Type B pancreatic cell (in vitro differentiated cells): ENCODE measurements at regions not wholly inside any gene's neighbourhood (a gene's known extent, or its start where the extent isn't known, plus 50 kb on each side); places are given as distances from the start of the nearest gene placed in this dataset.

Source experiments
- DNase-seq: peaks from one replicate; pipeline ENCODE4 v3.0.0; 2021; ENCODE audit warnings: mixed read lengths; ENCODE audit not compliant: unreplicated experiment; ENCODE audit errors: extremely low spot score
- H3K27ac Mint-ChIP-seq: 2 replicates; pipeline ENCODE4 v1.8.0; 2021; ENCODE audit warnings: mild to moderate bottlenecking, mixed read lengths
- H3K27me3 Mint-ChIP-seq: 2 replicates; pipeline ENCODE4 v1.8.0; 2021; ENCODE audit warnings: mixed read lengths
- H3K36me3 Mint-ChIP-seq: 2 replicates; pipeline ENCODE4 v1.8.0; 2021; ENCODE audit warnings: mixed read lengths
- H3K4me1 Mint-ChIP-seq: one replicate; pipeline ENCODE4 v1.8.0; 2021; ENCODE audit warnings: mixed read lengths; ENCODE audit not compliant: unreplicated experiment
- H3K4me3 Mint-ChIP-seq: 2 replicates; pipeline ENCODE4 v1.8.0; 2021; ENCODE audit warnings: mild to moderate bottlenecking, mixed read lengths
- H3K9me3 Mint-ChIP-seq: 2 replicates; pipeline ENCODE4 v1.8.0; 2021; ENCODE audit warnings: mixed read lengths
- TF ChIP-seq, protein P1 (sequence below): fragments of 200-600 bp; sonication (generic); conservative IDR thresholded peaks from 2 replicates; pipeline ENCODE4 v1.5.0; 2021; ENCODE audit warnings: antibody characterized with exemption, mild to moderate bottlenecking

DNA sequence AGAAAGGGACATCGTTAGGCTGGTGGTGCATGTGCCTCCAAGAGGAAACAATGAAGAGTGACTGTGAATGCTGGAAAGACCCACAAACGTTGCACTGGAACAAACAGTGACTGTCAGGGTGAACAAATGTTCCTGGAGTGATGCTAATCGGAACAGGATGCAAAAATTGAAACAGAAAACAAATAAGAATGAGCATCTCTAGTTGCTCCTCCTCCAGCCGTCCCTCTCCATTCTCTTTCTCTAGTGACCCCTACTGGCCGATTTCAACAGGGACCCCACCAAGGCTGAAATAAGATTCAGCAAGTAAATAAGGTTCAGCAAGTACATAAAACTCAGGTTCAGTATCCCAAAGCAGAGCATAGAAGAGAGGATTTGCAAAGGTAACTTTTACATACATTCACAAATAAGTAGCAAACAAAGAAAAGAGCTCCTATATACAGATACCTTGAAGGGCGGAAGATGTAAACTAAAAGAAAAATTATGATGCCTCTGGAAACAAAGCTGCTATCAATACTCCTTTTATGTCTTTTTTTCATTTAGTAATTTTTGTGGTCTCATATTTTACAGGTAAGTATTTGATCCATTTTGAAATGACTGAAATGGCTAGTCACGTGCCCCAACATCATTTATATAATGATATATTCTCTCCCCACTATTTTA, 836.1 kb upstream of the ADAMTS5 start:
- peaks cover 18% of the 10 kb centered on the region for H3K27me3 Mint-ChIP-seq
- peaks cover 4% of the 10 kb centered on the region for H3K9me3 Mint-ChIP-seq
- TF ChIP-seq, protein P1, sequence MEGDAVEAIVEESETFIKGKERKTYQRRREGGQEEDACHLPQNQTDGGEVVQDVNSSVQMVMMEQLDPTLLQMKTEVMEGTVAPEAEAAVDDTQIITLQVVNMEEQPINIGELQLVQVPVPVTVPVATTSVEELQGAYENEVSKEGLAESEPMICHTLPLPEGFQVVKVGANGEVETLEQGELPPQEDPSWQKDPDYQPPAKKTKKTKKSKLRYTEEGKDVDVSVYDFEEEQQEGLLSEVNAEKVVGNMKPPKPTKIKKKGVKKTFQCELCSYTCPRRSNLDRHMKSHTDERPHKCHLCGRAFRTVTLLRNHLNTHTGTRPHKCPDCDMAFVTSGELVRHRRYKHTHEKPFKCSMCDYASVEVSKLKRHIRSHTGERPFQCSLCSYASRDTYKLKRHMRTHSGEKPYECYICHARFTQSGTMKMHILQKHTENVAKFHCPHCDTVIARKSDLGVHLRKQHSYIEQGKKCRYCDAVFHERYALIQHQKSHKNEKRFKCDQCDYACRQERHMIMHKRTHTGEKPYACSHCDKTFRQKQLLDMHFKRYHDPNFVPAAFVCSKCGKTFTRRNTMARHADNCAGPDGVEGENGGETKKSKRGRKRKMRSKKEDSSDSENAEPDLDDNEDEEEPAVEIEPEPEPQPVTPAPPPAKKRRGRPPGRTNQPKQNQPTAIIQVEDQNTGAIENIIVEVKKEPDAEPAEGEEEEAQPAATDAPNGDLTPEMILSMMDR: peak; percentile 72
- H3K4me1 Mint-ChIP-seq: no peaks in the 10 kb centered on the region
- H3K36me3 Mint-ChIP-seq: no peaks in the 10 kb centered on the region
- DNase-seq: no peak
- no peak overlapping the region for H3K27ac Mint-ChIP-seq
- H3K4me3 Mint-ChIP-seq: no peak overlapping the region

DNA sequence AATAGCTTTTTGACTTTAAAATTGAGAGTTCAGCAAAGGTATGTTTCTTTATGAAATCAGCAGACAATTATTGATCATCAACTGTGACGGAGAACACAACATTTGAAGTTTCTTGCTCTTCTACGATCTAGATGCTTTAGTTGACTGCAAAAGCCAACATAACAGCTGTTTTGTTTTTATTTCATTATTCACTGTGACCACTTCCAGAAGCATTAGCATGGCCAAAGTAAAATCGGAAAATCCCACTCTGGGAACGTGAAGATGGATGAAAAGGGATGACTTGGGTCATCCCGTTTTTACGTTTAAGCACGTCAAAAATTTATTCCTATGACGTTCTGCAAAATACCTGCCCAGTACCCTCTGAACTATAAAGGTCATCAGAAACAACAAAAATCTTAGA, 833.0 kb upstream of the ADAMTS5 start:
- H3K27ac Mint-ChIP-seq: no peak overlapping the region
- no peak for DNase-seq

DNA sequence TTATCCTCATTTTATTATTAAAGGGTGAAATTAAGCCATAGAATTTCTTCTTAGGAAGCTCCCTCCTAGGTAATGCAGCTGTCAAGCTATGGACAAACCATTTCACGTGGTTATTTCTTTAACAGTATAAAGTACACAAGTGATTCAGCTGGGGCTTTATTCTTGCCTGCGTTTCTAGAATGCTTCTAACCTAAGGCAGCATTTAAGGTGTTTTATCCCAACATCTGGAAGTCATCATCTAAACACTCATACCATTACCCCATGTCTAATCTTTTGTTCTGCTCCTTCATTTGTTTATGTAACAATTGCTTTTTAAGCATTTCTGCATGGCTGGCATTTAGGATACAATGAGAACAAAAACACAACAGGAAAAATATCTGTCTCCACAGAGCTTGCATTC, 829.2 kb upstream of the ADAMTS5 start:
- Mint-ChIP-seq H3K9me3 (no peaks in the 10 kb centered on the region), H3K36me3 (no peaks in the 10 kb centered on the region), H3K27ac (no peak overlapping the region), H3K27me3 (no peaks in the 10 kb centered on the region), H3K4me1 (peaks cover 9% of the 10 kb centered on the region), H3K4me3 (no peak overlapping the region)
- TF ChIP-seq, protein P1: no peak
- no peak for DNase-seq

More for the DNA sequence above, 833.0 kb upstream of the ADAMTS5 start:
- Mint-ChIP-seq H3K4me3 (no peak overlapping the region), H3K27me3 (peaks cover 9% of the 10 kb centered on the region), H3K4me1 (peaks cover 5% of the 10 kb centered on the region), H3K9me3 (peaks cover 4% of the 10 kb centered on the region), H3K36me3 (no peaks in the 10 kb centered on the region)
- TF ChIP-seq, protein P1: no peak

DNA sequence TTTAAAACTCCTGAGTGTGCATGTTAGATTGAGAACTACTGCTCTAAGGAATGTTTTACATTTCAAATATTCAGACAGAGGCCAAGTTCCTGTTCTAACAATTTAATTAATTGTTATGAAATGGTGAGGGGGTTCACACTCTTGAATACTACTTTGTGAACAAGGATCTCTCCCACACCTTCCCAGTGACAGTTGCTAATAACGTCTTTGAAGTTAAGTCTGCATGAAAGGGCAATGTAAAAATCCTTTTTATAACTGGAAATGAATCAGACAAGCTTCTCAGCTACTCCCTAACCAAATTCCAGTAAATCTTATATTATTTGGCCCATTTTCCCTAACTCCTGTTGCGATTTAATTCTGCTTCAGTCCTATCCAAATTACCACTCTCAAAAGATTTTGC, 828.5 kb upstream of the ADAMTS5 start:
- H3K9me3 Mint-ChIP-seq: no peaks in the 10 kb centered on the region
- no peak for DNase-seq
- no peak overlapping the region for H3K4me3 Mint-ChIP-seq
- no peaks in the 10 kb centered on the region for H3K36me3 Mint-ChIP-seq
- TF ChIP-seq, protein P1: no peak
- no peak overlapping the region for H3K27ac Mint-ChIP-seq
- H3K27me3 Mint-ChIP-seq: no peaks in the 10 kb centered on the region
- H3K4me1 Mint-ChIP-seq: peaks cover 9% of the 10 kb centered on the region

DNA sequence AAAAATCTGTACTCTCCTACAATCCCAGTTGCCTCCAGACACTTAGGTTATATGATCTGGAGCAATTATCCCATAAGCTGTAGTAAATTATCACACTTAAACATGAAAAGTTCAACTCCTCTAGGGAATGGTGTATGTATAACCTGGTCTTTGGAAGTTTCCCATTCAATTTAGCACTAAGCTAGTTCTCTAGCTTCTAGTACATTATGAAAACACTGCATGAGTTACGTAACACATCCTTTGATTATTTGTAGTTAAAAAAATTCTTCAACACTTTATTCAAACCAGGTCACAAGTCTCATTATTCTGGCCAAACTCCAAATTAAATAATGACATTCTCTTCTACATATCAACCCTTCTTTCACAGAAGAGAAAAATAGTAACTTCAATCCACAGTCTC, 827.0 kb upstream of the ADAMTS5 start:
- H3K27me3 Mint-ChIP-seq: no peaks in the 10 kb centered on the region
- H3K4me1 Mint-ChIP-seq: peaks cover 9% of the 10 kb centered on the region
- TF ChIP-seq, protein P1: no peak
- no peak overlapping the region for H3K4me3 Mint-ChIP-seq
- no peaks in the 10 kb centered on the region for H3K36me3 Mint-ChIP-seq
- no peak overlapping the region for H3K27ac Mint-ChIP-seq
- H3K9me3 Mint-ChIP-seq: no peaks in the 10 kb centered on the region
- DNase-seq: no peak
